HG03159 (cell line): ENCODE measurements at regions not wholly inside any gene's neighbourhood (a gene's known extent, or its start where the extent isn't known, plus 50 kb on each side); places are given as distances from the start of the nearest gene placed in this dataset.

ENCODE experiments used
- ATAC-seq: cut with Tn5 transposase; IDR thresholded peaks from one replicate; pipeline ENCODE4 v1.9.1; 2021; ENCODE audit warnings: mild to moderate bottlenecking, moderate library complexity; ENCODE audit not compliant: unreplicated experiment

- no peak for ATAC-seq
These were observed 58.5 kb downstream of the DLL1 start for GRCh38 chr6:170232186-170233002.

- no peak for ATAC-seq
These were observed 59.3 kb downstream of the DLL1 start for GRCh38 chr6:170231293-170232185.

- no peak for ATAC-seq
These were observed 60.2 kb downstream of the DLL1 start for GRCh38 chr6:170230520-170231292.

- ATAC-seq, result no peak
These were observed 60.9 kb downstream of the DLL1 start for GRCh38 chr6:170229851-170230519.

- ATAC-seq, result no peak
These were observed 61.5 kb downstream of the DLL1 start for GRCh38 chr6:170229396-170229795.

- no peak for ATAC-seq
These were observed 62.0 kb downstream of the DLL1 start for GRCh38 chr6:170228946-170229310.

- ATAC-seq, result no peak
These were observed 62.6 kb downstream of the DLL1 start for GRCh38 chr6:170227996-170228945.

GRCh38 chr6:170227521-170227983 is 63.3 kb downstream of the DLL1 start:
- ATAC-seq, result no peak

- no peak for ATAC-seq
These were observed 64.2 kb downstream of the DLL1 start for GRCh38 chr6:170226647-170227046.

GRCh38 chr6:170225852-170226417 is 64.9 kb downstream of the DLL1 start:
- no peak for ATAC-seq

GRCh38 chr6:170224694-170225660 is 65.9 kb downstream of the DLL1 start:
- no peak for ATAC-seq

GRCh38 chr6:170223718-170224693 is 66.9 kb downstream of the DLL1 start:
- ATAC-seq, result no peak

GRCh38 chr6:170222498-170223471 is 68.1 kb downstream of the DLL1 start:
- no peak for ATAC-seq

- ATAC-seq, result no peak
These were observed 69.0 kb downstream of the DLL1 start for GRCh38 chr6:170221753-170222400.
